ENCODE measurements at regions not wholly inside any gene's neighbourhood (a gene's known extent, or its start where the extent isn't known, plus 50 kb on each side); places are given as distances from the start of the nearest gene placed in this dataset.

GRCh38 chr2:75852639-75853038, 141.9 kb upstream of the GCFC2 start (continued):
- no peak for TF ChIP-seq ZNF512 (CRISPR knock-in tag; IDR thresholded peaks at IDR 0.05; ENCODE audit: borderline replicate concordance)
- TF ChIP-seq, protein P1, sequence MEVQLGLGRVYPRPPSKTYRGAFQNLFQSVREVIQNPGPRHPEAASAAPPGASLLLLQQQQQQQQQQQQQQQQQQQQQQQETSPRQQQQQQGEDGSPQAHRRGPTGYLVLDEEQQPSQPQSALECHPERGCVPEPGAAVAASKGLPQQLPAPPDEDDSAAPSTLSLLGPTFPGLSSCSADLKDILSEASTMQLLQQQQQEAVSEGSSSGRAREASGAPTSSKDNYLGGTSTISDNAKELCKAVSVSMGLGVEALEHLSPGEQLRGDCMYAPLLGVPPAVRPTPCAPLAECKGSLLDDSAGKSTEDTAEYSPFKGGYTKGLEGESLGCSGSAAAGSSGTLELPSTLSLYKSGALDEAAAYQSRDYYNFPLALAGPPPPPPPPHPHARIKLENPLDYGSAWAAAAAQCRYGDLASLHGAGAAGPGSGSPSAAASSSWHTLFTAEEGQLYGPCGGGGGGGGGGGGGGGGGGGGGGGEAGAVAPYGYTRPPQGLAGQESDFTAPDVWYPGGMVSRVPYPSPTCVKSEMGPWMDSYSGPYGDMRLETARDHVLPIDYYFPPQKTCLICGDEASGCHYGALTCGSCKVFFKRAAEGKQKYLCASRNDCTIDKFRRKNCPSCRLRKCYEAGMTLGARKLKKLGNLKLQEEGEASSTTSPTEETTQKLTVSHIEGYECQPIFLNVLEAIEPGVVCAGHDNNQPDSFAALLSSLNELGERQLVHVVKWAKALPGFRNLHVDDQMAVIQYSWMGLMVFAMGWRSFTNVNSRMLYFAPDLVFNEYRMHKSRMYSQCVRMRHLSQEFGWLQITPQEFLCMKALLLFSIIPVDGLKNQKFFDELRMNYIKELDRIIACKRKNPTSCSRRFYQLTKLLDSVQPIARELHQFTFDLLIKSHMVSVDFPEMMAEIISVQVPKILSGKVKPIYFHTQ (CRISPR knock-in tag; IDR thresholded peaks at IDR 0.05): no peak
- TF ChIP-seq JUN (CRISPR knock-in tag; IDR thresholded peaks at IDR 0.05): no peak
- TF ChIP-seq HMGXB4 (CRISPR knock-in tag; IDR thresholded peaks at IDR 0.05): no peak
- no peak for TF ChIP-seq GABPB1 (CRISPR knock-in tag; IDR thresholded peaks at IDR 0.05)

DNA sequence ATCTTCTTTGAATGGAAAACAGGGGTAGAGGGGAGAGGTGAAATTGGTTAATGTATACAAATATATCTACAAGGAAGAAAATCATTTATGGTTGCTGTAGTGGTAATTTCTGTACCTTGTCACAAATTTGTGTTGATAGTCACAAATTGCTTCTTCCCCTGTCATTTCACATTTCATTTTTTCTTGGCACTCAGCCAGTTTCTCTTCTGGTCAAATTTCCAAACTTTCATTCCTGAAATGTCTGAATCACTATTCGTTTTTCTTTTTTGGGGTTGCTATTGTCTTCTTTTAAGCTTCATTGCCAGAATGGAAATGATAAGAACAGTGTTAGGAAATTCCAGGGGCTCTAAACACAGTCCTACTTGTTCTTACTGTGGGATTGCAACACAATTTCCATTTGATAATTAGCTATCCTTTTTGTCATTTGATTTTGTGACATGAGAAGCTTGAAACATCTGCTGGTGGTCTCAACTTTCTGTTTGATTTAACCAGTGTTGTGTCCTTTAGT, 136.0 kb upstream of the GCFC2 start:
- CTCF ChIA-PET: no interaction called here
- H3K36me3 Mint-ChIP-seq: no peaks in the 10 kb centered on the region
- TF ChIP-seq NR3C1 (CRISPR knock-in tag; conservative IDR thresholded peaks at IDR 0.05; ENCODE audit: low read depth): no peak
- TF ChIP-seq PRDM15 (CRISPR knock-in tag; IDR thresholded peaks at IDR 0.05): no peak
- TF ChIP-seq USF2 (CRISPR knock-in tag; IDR thresholded peaks at IDR 0.05): no peak
- TF ChIP-seq ZNF532 (CRISPR knock-in tag; IDR thresholded peaks at IDR 0.05; ENCODE audit: borderline replicate concordance): no peak
- TF ChIP-seq CREM (CRISPR knock-in tag; IDR thresholded peaks at IDR 0.05): no peak
- TF ChIP-seq SMAD4 (CRISPR knock-in tag; IDR thresholded peaks at IDR 0.05): no peak
- TF ChIP-seq ZNF317 (CRISPR knock-in tag; IDR thresholded peaks at IDR 0.05; ENCODE audit: borderline replicate concordance, low read depth): no peak
- TF ChIP-seq HMGXB4 (CRISPR knock-in tag; IDR thresholded peaks at IDR 0.05): no peak
- no peak for TF ChIP-seq GABPB1 (CRISPR knock-in tag; IDR thresholded peaks at IDR 0.05)
- no peak for TF ChIP-seq SP1 (CRISPR knock-in tag; conservative IDR thresholded peaks at IDR 0.05)
- TF ChIP-seq, protein P2, sequence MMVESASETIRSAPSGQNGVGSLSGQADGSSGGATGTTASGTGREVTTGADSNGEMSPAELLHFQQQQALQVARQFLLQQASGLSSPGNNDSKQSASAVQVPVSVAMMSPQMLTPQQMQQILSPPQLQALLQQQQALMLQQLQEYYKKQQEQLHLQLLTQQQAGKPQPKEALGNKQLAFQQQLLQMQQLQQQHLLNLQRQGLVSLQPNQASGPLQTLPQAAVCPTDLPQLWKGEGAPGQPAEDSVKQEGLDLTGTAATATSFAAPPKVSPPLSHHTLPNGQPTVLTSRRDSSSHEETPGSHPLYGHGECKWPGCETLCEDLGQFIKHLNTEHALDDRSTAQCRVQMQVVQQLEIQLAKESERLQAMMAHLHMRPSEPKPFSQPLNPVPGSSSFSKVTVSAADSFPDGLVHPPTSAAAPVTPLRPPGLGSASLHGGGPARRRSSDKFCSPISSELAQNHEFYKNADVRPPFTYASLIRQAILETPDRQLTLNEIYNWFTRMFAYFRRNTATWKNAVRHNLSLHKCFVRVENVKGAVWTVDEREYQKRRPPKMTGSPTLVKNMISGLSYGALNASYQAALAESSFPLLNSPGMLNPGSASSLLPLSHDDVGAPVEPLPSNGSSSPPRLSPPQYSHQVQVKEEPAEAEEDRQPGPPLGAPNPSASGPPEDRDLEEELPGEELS (CRISPR knock-in tag; IDR thresholded peaks at IDR 0.05): no peak

More for the DNA sequence above, 136.0 kb upstream of the GCFC2 start:
- Mint-ChIP-seq H3K4me3 (no peak overlapping the region), H3K27me3 (ENCODE audit: low read depth) (no peaks in the 10 kb centered on the region), H3K4me1 (no peaks in the 10 kb centered on the region), H3K9me3 (no peaks in the 10 kb centered on the region), H3K27ac (no peak overlapping the region)
- POLR2A ChIA-PET: no interaction called here
- no peak for DNase-seq (ENCODE audit: low spot score)
- no peak for ATAC-seq
